ENCODE measurements at regions not wholly inside any gene's neighbourhood (a gene's known extent, or its start where the extent isn't known, plus 50 kb on each side); places are given as distances from the start of the nearest gene placed in this dataset.

DNA sequence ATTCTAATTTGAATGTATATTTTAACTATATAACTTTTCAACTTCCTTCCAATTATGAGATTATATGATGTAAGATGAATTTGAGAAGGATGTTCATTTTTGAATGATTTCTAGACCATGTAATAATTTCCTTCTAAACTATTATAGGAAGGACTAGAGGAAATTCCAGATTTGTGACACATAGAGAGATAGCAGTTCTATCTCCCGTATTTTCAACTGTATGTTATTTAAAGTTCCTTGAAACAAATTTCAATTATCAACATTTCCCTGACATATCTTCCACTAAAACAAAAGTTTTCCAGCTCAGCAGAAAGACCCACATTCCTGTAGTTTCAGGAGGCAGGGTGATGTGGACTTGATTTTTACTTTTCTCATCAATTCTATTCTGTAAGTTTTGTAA is 396.7 kb upstream of the C1orf87 start:
- no peak for DNase-seq (ENCODE audit: low spot score)
- H3K27me3 ChIP-seq (ENCODE audit: control insufficient read depth in 4 of 4, insufficient read depth in 4 of 4, low read length in 3 of 4), result peaks cover 0 to 3% (median 0%) of the 10 kb centered on the region in 4 donors
- no peak overlapping the region for H3K4me3 ChIP-seq (ENCODE audit: low read depth in 1 of 3, low read length in 3 of 3)
- no peak for TF ChIP-seq FOXA1 (IDR thresholded peaks at IDR 0.05)
- TF ChIP-seq GABPA (IDR thresholded peaks at IDR 0.05 in 1 of 2, conservative IDR thresholded peaks at IDR 0.05 in 1 of 2), result no peak
- TF ChIP-seq HNF4G (IDR thresholded peaks at IDR 0.05), result no peak
- TF ChIP-seq HNF4A (conservative IDR thresholded peaks at IDR 0.05), result no peak
- TF ChIP-seq CTCF (IDR thresholded peaks at IDR 0.05; ENCODE audit: low read depth, low read length, missing input control), result no peak
- TF ChIP-seq YY1 (IDR thresholded peaks at IDR 0.05), result no peak
- no peak for TF ChIP-seq MAX (IDR thresholded peaks at IDR 0.05)
- no peak for TF ChIP-seq RXRA (IDR thresholded peaks at IDR 0.05)
- TF ChIP-seq, protein P1, sequence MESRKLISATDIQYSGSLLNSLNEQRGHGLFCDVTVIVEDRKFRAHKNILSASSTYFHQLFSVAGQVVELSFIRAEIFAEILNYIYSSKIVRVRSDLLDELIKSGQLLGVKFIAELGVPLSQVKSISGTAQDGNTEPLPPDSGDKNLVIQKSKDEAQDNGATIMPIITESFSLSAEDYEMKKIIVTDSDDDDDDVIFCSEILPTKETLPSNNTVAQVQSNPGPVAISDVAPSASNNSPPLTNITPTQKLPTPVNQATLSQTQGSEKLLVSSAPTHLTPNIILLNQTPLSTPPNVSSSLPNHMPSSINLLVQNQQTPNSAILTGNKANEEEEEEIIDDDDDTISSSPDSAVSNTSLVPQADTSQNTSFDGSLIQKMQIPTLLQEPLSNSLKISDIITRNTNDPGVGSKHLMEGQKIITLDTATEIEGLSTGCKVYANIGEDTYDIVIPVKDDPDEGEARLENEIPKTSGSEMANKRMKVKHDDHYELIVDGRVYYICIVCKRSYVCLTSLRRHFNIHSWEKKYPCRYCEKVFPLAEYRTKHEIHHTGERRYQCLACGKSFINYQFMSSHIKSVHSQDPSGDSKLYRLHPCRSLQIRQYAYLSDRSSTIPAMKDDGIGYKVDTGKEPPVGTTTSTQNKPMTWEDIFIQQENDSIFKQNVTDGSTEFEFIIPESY (IDR thresholded peaks at IDR 0.05), result no peak
- no peak for TF ChIP-seq NR2F2 (IDR thresholded peaks at IDR 0.05)
- no peak for TF ChIP-seq REST (IDR thresholded peaks at IDR 0.05)
- TF ChIP-seq RAD21 (IDR thresholded peaks at IDR 0.05), result no peak
- TF ChIP-seq EGR1 (IDR thresholded peaks at IDR 0.05; ENCODE audit: low read depth in 2 of 2), result no peak
- TF ChIP-seq, protein P2, sequence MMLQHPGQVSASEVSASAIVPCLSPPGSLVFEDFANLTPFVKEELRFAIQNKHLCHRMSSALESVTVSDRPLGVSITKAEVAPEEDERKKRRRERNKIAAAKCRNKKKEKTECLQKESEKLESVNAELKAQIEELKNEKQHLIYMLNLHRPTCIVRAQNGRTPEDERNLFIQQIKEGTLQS (IDR thresholded peaks at IDR 0.05), result no peak
- TF ChIP-seq TAF1 (conservative IDR thresholded peaks at IDR 0.05), result no peak
- TF ChIP-seq JUND (IDR thresholded peaks at IDR 0.05), result no peak
- no peak for TF ChIP-seq SP1 (IDR thresholded peaks at IDR 0.05)
- no peak for TF ChIP-seq FOXA2 (IDR thresholded peaks at IDR 0.05)
- no peaks in the 10 kb centered on the region for H3K36me3 ChIP-seq (ENCODE audit: control insufficient read depth in 4 of 4, insufficient read depth in 3 of 4, low read depth in 1 of 4, low read length in 3 of 4)
- WGBS, result 63% methylated on average over 1 of the region's 1 CpG
- H3K9ac ChIP-seq (ENCODE audit: low read depth in 1 of 2, low read length in 2 of 2), result no peak overlapping the region
- no peaks in the 10 kb centered on the region for H3K4me1 ChIP-seq (ENCODE audit: control insufficient read depth in 4 of 4, insufficient read depth in 4 of 4, low read length in 3 of 4)
- H3K27ac ChIP-seq (ENCODE audit: low read depth in 1 of 2, low read length in 2 of 2), result no peak overlapping the region
- no peaks in the 10 kb centered on the region for H3K9me3 ChIP-seq (ENCODE audit: control insufficient read depth in 4 of 4, low read length in 3 of 4)
